ENCODE measurements at regions not wholly inside any gene's neighbourhood (a gene's known extent, or its start where the extent isn't known, plus 50 kb on each side); places are given as distances from the start of the nearest gene placed in this dataset.

DNA sequence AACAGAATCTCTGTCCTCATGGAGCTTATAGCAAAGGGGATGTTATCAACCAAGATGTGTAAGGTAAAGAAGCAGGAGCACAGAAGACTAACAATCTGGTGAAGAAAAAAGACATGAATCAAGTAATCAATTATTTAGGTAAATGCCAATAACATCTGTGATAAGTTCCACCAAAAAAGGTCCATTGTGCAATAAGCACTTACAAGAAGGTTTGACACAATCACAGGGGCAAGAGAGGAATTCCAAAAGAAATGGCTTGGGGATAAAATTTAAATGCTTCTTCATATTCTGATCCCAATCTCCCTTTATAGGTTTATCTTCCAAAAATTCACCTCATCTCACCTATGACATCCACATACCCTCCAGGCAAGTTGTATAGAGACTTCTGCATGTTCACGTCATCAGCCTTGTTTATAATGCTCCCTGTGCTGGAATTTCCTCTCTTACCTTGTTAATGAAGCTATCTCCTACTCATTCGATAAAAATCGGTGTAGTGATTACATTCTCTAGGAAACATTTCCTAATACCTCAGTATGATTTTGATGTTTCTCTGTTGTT, 53.6 kb upstream of the DPT start:
- no peak overlapping the region for H3K27ac Mint-ChIP-seq (ENCODE audit: unreplicated experiment)
- H3K36me3 Mint-ChIP-seq (ENCODE audit: low read depth): no peaks in the 10 kb centered on the region
- TF ChIP-seq, protein P1, sequence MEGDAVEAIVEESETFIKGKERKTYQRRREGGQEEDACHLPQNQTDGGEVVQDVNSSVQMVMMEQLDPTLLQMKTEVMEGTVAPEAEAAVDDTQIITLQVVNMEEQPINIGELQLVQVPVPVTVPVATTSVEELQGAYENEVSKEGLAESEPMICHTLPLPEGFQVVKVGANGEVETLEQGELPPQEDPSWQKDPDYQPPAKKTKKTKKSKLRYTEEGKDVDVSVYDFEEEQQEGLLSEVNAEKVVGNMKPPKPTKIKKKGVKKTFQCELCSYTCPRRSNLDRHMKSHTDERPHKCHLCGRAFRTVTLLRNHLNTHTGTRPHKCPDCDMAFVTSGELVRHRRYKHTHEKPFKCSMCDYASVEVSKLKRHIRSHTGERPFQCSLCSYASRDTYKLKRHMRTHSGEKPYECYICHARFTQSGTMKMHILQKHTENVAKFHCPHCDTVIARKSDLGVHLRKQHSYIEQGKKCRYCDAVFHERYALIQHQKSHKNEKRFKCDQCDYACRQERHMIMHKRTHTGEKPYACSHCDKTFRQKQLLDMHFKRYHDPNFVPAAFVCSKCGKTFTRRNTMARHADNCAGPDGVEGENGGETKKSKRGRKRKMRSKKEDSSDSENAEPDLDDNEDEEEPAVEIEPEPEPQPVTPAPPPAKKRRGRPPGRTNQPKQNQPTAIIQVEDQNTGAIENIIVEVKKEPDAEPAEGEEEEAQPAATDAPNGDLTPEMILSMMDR (IDR thresholded peaks at IDR 0.05): no peak
- no peaks in the 10 kb centered on the region for H3K27me3 Mint-ChIP-seq (ENCODE audit: low read depth)
- H3K4me3 Mint-ChIP-seq (ENCODE audit: unreplicated experiment): no peak overlapping the region
- no peaks in the 10 kb centered on the region for H3K9me3 Mint-ChIP-seq (ENCODE audit: low read depth)
- no peak for DNase-seq (ENCODE audit: low spot score)
- peaks cover 18% of the 10 kb centered on the region for H3K4me1 Mint-ChIP-seq (ENCODE audit: low read depth)

DNA sequence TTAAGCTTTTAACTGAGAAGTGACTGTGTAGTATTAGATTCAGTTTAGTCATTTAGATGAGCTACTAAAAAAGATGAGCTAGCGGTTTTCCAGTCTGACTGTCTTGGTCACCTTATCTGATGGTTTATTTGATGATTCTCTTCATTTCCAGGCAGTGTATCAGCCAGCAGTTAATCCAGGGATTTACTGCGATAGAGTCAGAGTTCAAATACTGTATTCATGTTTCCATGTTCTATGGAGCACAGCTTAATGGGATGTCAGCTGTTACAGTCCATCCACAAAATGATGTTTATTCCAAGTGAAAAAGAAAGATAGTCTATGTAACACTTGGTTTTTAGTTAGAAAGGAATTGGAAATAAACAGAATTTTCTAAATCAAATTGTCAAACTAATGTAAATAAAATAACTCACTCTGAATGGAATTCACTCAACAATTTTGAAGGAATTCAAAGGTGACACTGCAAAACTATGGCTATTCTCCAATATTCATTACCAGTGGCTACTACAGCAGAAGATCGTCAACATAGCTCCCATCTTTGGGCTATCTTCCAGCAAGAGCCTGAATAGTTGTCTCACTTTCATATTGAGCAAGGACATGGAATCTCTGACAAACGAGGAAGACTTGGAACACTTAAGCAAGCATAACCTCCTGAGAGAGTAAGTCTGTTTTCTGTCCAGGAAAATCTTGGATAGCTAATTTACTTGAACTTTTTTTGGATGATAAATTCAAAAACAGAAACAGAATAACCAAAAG, 54.6 kb upstream of the DPT start:
- no peaks in the 10 kb centered on the region for H3K27me3 Mint-ChIP-seq (ENCODE audit: low read depth)
- H3K9me3 Mint-ChIP-seq (ENCODE audit: low read depth): no peaks in the 10 kb centered on the region
- H3K36me3 Mint-ChIP-seq (ENCODE audit: low read depth): no peaks in the 10 kb centered on the region
- no peak overlapping the region for H3K4me3 Mint-ChIP-seq (ENCODE audit: unreplicated experiment)
- DNase-seq (ENCODE audit: low spot score): no peak
- TF ChIP-seq, protein P1 (IDR thresholded peaks at IDR 0.05): no peak
- no peak overlapping the region for H3K27ac Mint-ChIP-seq (ENCODE audit: unreplicated experiment)
- peaks cover 18% of the 10 kb centered on the region for H3K4me1 Mint-ChIP-seq (ENCODE audit: low read depth)

DNA sequence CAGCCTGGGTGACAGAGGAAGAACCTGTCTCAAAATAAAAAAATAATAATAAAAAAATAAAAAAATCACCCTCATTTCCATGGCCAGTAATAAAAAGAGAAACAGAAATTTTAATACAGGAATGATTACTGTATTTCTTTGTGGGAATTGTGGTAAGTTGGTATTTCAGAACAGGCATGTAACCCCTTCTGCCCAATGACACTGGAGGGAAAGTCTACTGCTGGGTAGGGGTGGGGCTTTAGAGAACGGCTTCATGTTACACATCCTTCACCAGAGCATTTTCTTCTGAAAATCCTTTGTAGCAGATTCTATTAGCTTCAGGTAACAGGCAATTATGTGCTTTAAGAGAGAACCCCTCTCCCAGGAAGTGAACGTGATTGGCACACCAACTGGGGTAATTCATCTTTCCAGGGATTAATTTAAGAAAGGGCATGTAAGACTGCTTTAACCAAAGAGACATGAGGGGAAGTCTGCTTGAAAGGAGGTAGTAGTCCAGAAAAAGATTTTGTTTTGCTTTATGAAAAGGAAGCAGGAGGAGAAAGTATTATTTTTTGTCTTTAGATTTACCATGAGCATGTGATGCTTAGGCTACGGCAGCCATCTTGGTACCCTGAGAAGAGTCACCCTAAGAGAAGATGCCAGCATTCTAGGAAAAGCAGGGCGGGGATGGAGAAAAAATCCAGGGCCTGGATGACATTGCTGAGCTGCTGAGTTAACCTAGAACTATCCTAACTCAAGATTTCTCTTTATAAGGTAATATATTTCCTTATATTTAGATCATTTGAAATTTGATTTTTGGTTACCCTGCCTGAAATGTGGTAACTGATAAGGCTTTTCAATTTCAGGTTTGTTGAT, 57.7 kb upstream of the DPT start:
- Mint-ChIP-seq H3K9me3 (ENCODE audit: low read depth) (no peaks in the 10 kb centered on the region), H3K27ac (ENCODE audit: unreplicated experiment) (no peak overlapping the region), H3K27me3 (ENCODE audit: low read depth) (no peaks in the 10 kb centered on the region), H3K36me3 (ENCODE audit: low read depth) (no peaks in the 10 kb centered on the region), H3K4me3 (ENCODE audit: unreplicated experiment) (no peak overlapping the region), H3K4me1 (ENCODE audit: low read depth) (peaks cover 18% of the 10 kb centered on the region)
- TF ChIP-seq, protein P1 (IDR thresholded peaks at IDR 0.05): no peak
- no peak for DNase-seq (ENCODE audit: low spot score)

DNA sequence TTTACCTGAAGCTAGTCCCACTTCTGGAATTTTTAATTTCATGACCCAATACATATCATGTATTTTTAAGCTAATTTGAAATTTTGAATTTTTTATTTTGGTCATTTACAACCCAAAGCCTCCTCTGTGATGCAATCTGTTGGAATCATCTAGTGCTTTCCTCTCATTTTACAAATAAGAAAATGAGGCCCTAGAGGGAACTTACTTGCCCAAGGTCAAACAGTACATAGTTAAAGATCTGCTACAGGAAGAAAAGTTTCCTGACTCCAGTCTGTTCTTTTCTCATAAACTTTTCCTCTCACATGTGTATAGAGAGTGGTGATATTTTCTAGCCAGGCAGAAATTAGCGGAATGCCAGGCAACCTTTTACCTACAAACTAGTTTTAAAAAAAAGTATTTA, 59.3 kb upstream of the DPT start:
- Mint-ChIP-seq H3K36me3 (ENCODE audit: low read depth) (no peaks in the 10 kb centered on the region), H3K27ac (ENCODE audit: unreplicated experiment) (no peak overlapping the region), H3K4me1 (ENCODE audit: low read depth) (peaks cover 18% of the 10 kb centered on the region), H3K9me3 (ENCODE audit: low read depth) (no peaks in the 10 kb centered on the region), H3K4me3 (ENCODE audit: unreplicated experiment) (no peak overlapping the region), H3K27me3 (ENCODE audit: low read depth) (no peaks in the 10 kb centered on the region)
- DNase-seq (ENCODE audit: low spot score): no peak
- TF ChIP-seq, protein P1 (IDR thresholded peaks at IDR 0.05): no peak

DNA sequence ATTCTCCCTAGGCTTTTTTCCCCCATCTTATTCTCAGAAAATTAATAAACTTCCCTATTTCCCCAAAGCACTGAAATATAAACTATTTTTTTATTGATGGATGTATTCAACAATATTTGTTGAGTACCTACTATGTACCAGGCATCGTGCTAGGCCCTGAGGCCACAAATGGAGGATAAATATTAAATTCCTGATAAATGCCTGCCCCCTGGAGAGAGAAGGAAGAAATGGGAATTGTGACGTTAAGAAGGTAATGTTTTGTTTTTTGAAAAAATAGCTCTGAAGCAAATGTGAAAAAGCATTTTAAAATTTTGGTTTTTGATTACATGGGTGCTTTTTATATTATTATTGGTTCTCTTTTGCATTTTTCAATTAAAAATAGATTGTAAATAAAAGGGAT, 60.5 kb upstream of the DPT start:
- Mint-ChIP-seq H3K4me3 (ENCODE audit: unreplicated experiment) (no peak overlapping the region), H3K36me3 (ENCODE audit: low read depth) (no peaks in the 10 kb centered on the region), H3K4me1 (ENCODE audit: low read depth) (peaks cover 10% of the 10 kb centered on the region), H3K27me3 (ENCODE audit: low read depth) (no peaks in the 10 kb centered on the region), H3K27ac (ENCODE audit: unreplicated experiment) (no peak overlapping the region), H3K9me3 (ENCODE audit: low read depth) (no peaks in the 10 kb centered on the region)
- DNase-seq (ENCODE audit: low spot score): no peak
- TF ChIP-seq, protein P1 (IDR thresholded peaks at IDR 0.05): peak; percentile 65
